Cardiac muscle cell (in vitro differentiated cells and primary cell): ENCODE measurements at regions not wholly inside any gene's neighbourhood (a gene's known extent, or its start where the extent isn't known, plus 50 kb on each side); places are given as distances from the start of the nearest gene placed in this dataset.
A peak's percentile ranks its signal among the peaks of the same experiment; 100 is the strongest.

Source experiments
- DNase-seq, 2 donors: peaks; one replicate each; pipeline versions ENCODE4 v3.0.0 to v3.0.0-alpha.2; 2010 to 2017; ENCODE audit warnings: low read depth in 1 of 2, low spot score in 1 of 2
- H3K27ac ChIP-seq: fragments of 200-600 bp; sonication (generic); 2 replicates; pipeline ENCODE4 v1.5.1; 2016
- H3K27me3 ChIP-seq: fragments of 200-600 bp; sonication (generic); 2 replicates; pipeline ENCODE4 v1.6.0; 2016; ENCODE audit warnings: control low read depth
- H3K36me3 ChIP-seq: fragments of 200-600 bp; sonication (generic); 2 replicates; pipeline ENCODE4 v1.5.1; 2016; ENCODE audit warnings: control low read depth
- H3K4me1 ChIP-seq: fragments of 200-600 bp; sonication (generic); 2 replicates; pipeline ENCODE4 v1.8.1; 2017; ENCODE audit warnings: low read depth, mild to moderate bottlenecking, mixed run types
- H3K4me3 ChIP-seq: fragments of 200-600 bp; sonication (generic); 2 replicates; pipeline ENCODE4 v1.5.1; 2016; ENCODE audit warnings: mild to moderate bottlenecking
- H3K9me3 ChIP-seq: fragments of 200-600 bp; sonication (generic); 2 replicates; pipeline ENCODE4 v1.5.1; 2017; ENCODE audit warnings: low read depth, mild to moderate bottlenecking, control low read depth
- TF ChIP-seq, protein P1 (sequence below): IDR thresholded peaks from 2 replicates; pipeline ENCODE4 v1.5.1; 2012; ENCODE audit warnings: low read depth, mild to moderate bottlenecking, low read length

GRCh38 chr6:14463110-14463509 lies 345.5 kb downstream of the CD83 start:
- TF ChIP-seq, protein P1, sequence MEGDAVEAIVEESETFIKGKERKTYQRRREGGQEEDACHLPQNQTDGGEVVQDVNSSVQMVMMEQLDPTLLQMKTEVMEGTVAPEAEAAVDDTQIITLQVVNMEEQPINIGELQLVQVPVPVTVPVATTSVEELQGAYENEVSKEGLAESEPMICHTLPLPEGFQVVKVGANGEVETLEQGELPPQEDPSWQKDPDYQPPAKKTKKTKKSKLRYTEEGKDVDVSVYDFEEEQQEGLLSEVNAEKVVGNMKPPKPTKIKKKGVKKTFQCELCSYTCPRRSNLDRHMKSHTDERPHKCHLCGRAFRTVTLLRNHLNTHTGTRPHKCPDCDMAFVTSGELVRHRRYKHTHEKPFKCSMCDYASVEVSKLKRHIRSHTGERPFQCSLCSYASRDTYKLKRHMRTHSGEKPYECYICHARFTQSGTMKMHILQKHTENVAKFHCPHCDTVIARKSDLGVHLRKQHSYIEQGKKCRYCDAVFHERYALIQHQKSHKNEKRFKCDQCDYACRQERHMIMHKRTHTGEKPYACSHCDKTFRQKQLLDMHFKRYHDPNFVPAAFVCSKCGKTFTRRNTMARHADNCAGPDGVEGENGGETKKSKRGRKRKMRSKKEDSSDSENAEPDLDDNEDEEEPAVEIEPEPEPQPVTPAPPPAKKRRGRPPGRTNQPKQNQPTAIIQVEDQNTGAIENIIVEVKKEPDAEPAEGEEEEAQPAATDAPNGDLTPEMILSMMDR, result no peak
- Histone ChIP-seq H3K4me1 (no peaks in the 10 kb centered on the region), H3K4me3 (no peak overlapping the region), H3K9me3 (no peaks in the 10 kb centered on the region), H3K27ac (no peak overlapping the region), H3K27me3 (no peaks in the 10 kb centered on the region), H3K36me3 (no peaks in the 10 kb centered on the region)
- no peak for DNase-seq

DNA sequence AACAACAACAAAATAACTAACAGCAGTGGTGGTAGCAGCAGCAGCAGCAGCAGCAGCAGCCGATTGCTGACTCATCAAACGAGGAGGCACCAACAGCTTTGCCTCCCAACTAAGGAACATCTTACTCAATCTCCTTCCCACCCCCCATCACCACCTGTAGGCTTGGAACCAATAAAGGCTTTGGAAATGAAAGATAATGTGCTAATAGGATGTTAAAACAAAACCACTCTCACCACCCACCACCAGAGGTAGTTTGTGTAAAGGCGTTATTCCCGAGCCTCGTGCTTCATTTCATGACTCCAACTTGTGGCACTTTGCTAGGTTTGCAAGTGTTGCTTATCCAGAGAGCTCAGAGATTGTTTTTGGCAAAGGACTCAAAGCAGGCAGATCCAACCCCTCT lies 346.5 kb downstream of the CD83 start:
- no peaks in the 10 kb centered on the region for H3K36me3 ChIP-seq

DNA sequence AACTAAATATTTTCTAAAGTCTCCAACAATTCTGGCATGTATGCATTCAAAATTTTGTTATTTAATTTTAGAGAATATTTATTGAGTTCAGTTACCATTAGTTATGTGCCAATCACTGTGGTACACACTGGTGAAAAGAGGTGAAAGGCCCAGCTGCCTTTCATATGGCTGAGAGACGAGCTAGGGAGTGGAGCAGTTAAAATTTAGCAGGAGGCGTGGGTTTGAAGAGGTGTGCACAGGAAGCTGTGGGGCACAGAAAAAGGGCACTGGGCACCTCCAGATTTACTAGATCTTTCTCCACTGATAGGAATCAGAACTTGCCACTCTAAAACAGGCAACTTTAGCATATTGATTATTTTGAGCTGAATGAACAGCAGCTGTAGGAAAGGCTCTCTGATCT lies 347.1 kb downstream of the CD83 start:
- H3K9me3 ChIP-seq, result no peaks in the 10 kb centered on the region
- no peak overlapping the region for H3K27ac ChIP-seq
- TF ChIP-seq, protein P1, result no peak
- H3K4me3 ChIP-seq, result no peak overlapping the region
- H3K4me1 ChIP-seq, result no peaks in the 10 kb centered on the region
- no peaks in the 10 kb centered on the region for H3K27me3 ChIP-seq
- H3K36me3 ChIP-seq, result no peaks in the 10 kb centered on the region
- DNase-seq, result no peak

More for the DNA sequence above, 346.5 kb downstream of the CD83 start:
- Histone ChIP-seq H3K4me3 (no peak overlapping the region), H3K27me3 (no peaks in the 10 kb centered on the region), H3K9me3 (no peaks in the 10 kb centered on the region), H3K4me1 (no peaks in the 10 kb centered on the region), H3K27ac (no peak overlapping the region)
- TF ChIP-seq, protein P1, result no peak
- DNase-seq, result peak in 1 of 2 donors; percentile 48

DNA sequence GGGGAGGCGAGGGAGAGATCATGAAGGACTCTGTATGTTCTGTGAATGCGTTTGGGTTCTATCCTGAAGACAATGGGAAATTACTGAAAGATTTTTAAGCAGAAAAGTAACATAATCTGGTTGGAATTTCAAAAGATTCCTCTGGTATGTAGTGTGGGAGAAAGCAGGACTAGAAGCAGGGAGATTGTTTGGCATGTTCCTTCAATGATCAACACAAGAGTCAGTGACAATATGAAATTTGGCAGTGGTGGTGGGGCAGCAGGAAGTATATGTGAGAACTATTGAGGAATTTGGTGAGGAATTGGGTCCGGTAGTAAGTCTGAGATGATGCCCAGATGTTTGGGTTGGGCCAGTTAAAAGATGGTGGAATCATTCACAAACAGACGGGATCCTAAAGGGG lies 348.7 kb downstream of the CD83 start:
- H3K4me1 ChIP-seq, result peaks cover 8% of the 10 kb centered on the region
- TF ChIP-seq, protein P1, result no peak
- no peaks in the 10 kb centered on the region for H3K27me3 ChIP-seq
- no peaks in the 10 kb centered on the region for H3K36me3 ChIP-seq
- no peak overlapping the region for H3K4me3 ChIP-seq
- DNase-seq, result peak in 1 of 2 donors; percentile 37
- H3K9me3 ChIP-seq, result no peaks in the 10 kb centered on the region
- no peak overlapping the region for H3K27ac ChIP-seq

DNA sequence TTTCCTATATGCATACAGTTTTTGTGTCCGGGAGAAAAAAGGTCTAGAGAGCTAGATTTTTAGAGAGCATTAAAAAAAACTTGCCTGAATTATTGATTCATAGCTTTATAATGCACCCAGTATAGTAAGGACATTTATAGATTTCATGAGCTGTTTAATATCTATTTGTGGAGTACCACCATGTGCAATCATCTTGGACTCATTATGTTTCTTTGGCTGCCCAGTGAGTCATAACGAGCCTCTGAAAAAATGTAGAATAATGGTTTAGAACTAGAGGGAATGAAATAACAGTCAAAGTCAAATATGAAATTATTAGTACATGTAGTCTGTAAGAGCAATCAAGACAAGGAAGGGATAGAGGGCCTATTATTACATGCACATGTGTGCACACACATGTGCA lies 350.0 kb downstream of the CD83 start:
- no peak for DNase-seq
- no peaks in the 10 kb centered on the region for H3K36me3 ChIP-seq
- no peak overlapping the region for H3K27ac ChIP-seq
- peaks cover 8% of the 10 kb centered on the region for H3K4me1 ChIP-seq
- TF ChIP-seq, protein P1, result no peak
- H3K9me3 ChIP-seq, result no peaks in the 10 kb centered on the region
- H3K27me3 ChIP-seq, result no peaks in the 10 kb centered on the region
- H3K4me3 ChIP-seq, result no peak overlapping the region

DNA sequence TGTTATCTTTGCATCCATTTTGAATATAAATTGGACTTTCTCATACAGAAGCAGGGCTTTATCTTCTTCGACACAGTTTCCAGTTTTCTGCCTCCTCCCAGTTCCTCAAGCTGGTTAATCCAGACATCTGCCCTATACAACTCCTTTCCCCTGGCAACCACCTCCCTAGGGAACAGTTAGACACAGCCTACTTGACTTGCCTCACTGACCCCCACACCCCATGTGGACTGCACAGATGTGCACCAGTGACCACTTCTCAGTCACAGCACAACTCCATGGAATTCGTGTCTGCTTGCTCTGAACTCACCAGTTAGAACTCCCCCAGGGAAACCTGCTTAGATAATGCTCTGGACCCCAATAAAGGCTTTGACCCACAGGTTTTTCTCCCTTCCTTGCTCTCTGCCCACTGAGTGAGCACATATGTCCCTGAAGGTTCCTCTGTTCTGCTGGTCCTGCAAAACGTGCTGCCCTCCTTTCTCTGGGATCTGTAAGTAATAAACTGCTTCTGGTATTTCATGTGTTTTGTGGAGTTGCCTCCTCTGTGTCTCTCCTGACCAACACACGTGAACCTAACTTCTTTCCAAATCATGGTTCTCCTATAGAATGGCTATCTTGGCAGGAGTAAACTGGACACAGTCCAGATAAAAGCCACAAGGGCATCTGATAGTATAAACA lies 351.2 kb downstream of the CD83 start:
- H3K27me3 ChIP-seq, result no peaks in the 10 kb centered on the region
- no peak overlapping the region for H3K4me3 ChIP-seq
- H3K36me3 ChIP-seq, result no peaks in the 10 kb centered on the region
- DNase-seq, result no peak
- TF ChIP-seq, protein P1, result no peak
- peaks cover 8% of the 10 kb centered on the region for H3K4me1 ChIP-seq
- H3K9me3 ChIP-seq, result no peaks in the 10 kb centered on the region
- no peak overlapping the region for H3K27ac ChIP-seq
